Neural cell (in vitro differentiated cells): ENCODE measurements at regions not wholly inside any gene's neighbourhood (a gene's known extent, or its start where the extent isn't known, plus 50 kb on each side); places are given as distances from the start of the nearest gene placed in this dataset.

Source experiments
- H2AFZ ChIP-seq: fragments of 200-600, 300-800 bp; sonication (generic), shearing (Covaris generic); 2 replicates; pipeline ENCODE4 v1.6.0; 2014; ENCODE audit warnings: low read depth, mild to moderate bottlenecking, antibody characterized with exemption, low read length, moderate library complexity
- H3F3A ChIP-seq: fragments of 200-600 bp; shearing (Covaris generic); 2 replicates; pipeline ENCODE4 v1.6.1; 2016; ENCODE audit warnings: mild to moderate bottlenecking, moderate library complexity, mixed read lengths, antibody characterized with exemption, low read length; ENCODE audit not compliant: insufficient read depth, poor library complexity, severe bottlenecking
- H3K27ac ChIP-seq: fragments of 200-600, 300-800 bp; sonication (generic), shearing (Covaris generic); 2 replicates; pipeline ENCODE4 v1.5.1; 2014; ENCODE audit warnings: mild to moderate bottlenecking, low read length, moderate library complexity
- H3K27me3 ChIP-seq: fragments of 300-800, 200-600 bp; sonication (generic), shearing (Covaris generic); 2 replicates; pipeline ENCODE4 v1.6.0; 2014; ENCODE audit warnings: mild to moderate bottlenecking, low read depth, low read length, moderate library complexity; ENCODE audit not compliant: insufficient read depth
- H3K36me3 ChIP-seq: fragments of 300-800, 200-600 bp; sonication (generic), shearing (Covaris generic); 2 replicates; pipeline ENCODE4 v1.5.1; 2014; ENCODE audit warnings: mild to moderate bottlenecking, antibody characterized with exemption, low read length, moderate library complexity; ENCODE audit not compliant: insufficient read depth
- H3K4me2 ChIP-seq: fragments of 300-800, 200-600 bp; sonication (generic), shearing (Covaris generic); 2 replicates; pipeline ENCODE4 v1.6.0; 2014; ENCODE audit warnings: mild to moderate bottlenecking, low read length
- H3K4me3 ChIP-seq: fragments of 300-800, 200-600 bp; sonication (generic), shearing (Covaris generic); 2 replicates; pipeline ENCODE4 v1.5.1; 2014; ENCODE audit warnings: mild to moderate bottlenecking, low read length, moderate library complexity
- H3K79me2 ChIP-seq: fragments of 200-600 bp; shearing (Covaris generic); replicated peaks from 2 replicates; pipeline ENCODE4 v1.6.0; 2014; ENCODE audit warnings: mild to moderate bottlenecking, low read length, moderate library complexity; ENCODE audit not compliant: insufficient read depth
- H3K9ac ChIP-seq: fragments of 300-800, 200-600 bp; sonication (generic), shearing (Covaris generic); 2 replicates; pipeline ENCODE4 v1.6.1; 2016; ENCODE audit warnings: mild to moderate bottlenecking, low read length, mixed read lengths
- H3K9me2 ChIP-seq: fragments of 200-600 bp; shearing (Covaris generic); 2 replicates; pipeline ENCODE4 v1.6.1; 2016; ENCODE audit warnings: mild to moderate bottlenecking, low read length, mixed read lengths; ENCODE audit not compliant: insufficient read depth
- H3K9me3 ChIP-seq: fragments of 200-600, 300-800 bp; sonication (generic), shearing (Covaris generic); 2 replicates; pipeline ENCODE4 v1.6.1; 2016; ENCODE audit warnings: mild to moderate bottlenecking, mixed run types, low read length, moderate library complexity, mixed read lengths
- H4K20me1 ChIP-seq: fragments of 200-600 bp; shearing (Covaris generic); 2 replicates; pipeline ENCODE4 v1.6.1; 2016; ENCODE audit warnings: mild to moderate bottlenecking, mixed run types; ENCODE audit not compliant: insufficient read depth
- EP300 ChIP-seq: fragments of 450-650 bp; conservative IDR thresholded peaks from 2 replicates; pipeline ENCODE4 v1.6.1; 2014; ENCODE audit warnings: antibody characterized with exemption, mild to moderate bottlenecking, moderate library complexity; ENCODE audit not compliant: poor library complexity, severe bottlenecking
- EZH2 ChIP-seq: fragments of 200-600, 300-800 bp; shearing (Covaris generic), sonication (generic); IDR thresholded peaks from 2 replicates; pipeline ENCODE4 v1.6.1; 2014; ENCODE audit warnings: antibody characterized with exemption, low read length, borderline replicate concordance, mild to moderate bottlenecking; ENCODE audit not compliant: insufficient read depth, poor library complexity, severe bottlenecking
- MXI1 ChIP-seq: fragments of 450-650 bp; conservative IDR thresholded peaks from 2 replicates; pipeline ENCODE4 v1.6.1; 2014; ENCODE audit warnings: antibody characterized with exemption, mild to moderate bottlenecking; ENCODE audit not compliant: poor library complexity, severe bottlenecking
- POLR2AphosphoS5 ChIP-seq: IDR thresholded peaks from 2 replicates; pipeline ENCODE4 v1.6.1; 2012
- RAD21 ChIP-seq: fragments of 450-650 bp; conservative IDR thresholded peaks from 2 replicates; pipeline ENCODE4 v1.6.1; 2014; ENCODE audit warnings: antibody characterized with exemption, mild to moderate bottlenecking, moderate library complexity
- SMC3 ChIP-seq: fragments of 450-650 bp; conservative IDR thresholded peaks from 2 replicates; pipeline ENCODE4 v1.6.1; 2014; ENCODE audit warnings: antibody characterized with exemption, mild to moderate bottlenecking, moderate library complexity; ENCODE audit not compliant: poor library complexity
- TAF1 ChIP-seq: IDR thresholded peaks from 2 replicates; pipeline ENCODE4 v1.6.1; 2012; ENCODE audit warnings: low read depth
- TF ChIP-seq, protein P1 (sequence below): fragments of 450-650 bp; IDR thresholded peaks from 2 replicates; pipeline ENCODE4 v1.5.1; 2014; ENCODE audit warnings: antibody characterized with exemption, mild to moderate bottlenecking, moderate library complexity; ENCODE audit not compliant: poor library complexity, severe bottlenecking
- TF ChIP-seq, protein P2 (sequence below): IDR thresholded peaks from 2 replicates; pipeline ENCODE4 v1.6.1; 2012; ENCODE audit warnings: borderline replicate concordance

DNA sequence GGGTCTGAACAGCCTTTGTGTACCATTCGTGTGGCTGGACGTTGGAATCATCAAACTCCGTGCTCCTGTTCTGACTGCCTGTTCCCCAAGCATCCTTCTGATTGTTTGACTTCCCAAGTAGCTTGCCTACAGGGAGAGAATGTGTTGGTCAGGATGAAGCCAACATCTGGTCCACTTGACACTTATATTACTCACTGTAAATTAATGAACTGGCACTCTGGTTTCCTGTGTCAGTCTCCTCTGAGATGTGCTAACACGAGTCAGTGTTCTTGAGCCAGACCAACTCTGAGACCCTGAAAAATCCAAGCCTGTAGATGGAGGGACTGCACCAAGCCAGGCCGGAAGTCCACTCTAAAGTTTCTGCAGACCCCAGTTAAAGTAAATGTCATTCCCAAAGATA lies 440.9 kb downstream of the ZNF516 start:
- no peak overlapping the region for H3K27ac ChIP-seq
- no peak overlapping the region for H3K4me2 ChIP-seq
- H3K36me3 ChIP-seq, result no peaks in the 10 kb centered on the region
- no peaks in the 10 kb centered on the region for H3K27me3 ChIP-seq
- no peak overlapping the region for H3K9ac ChIP-seq
- no peaks in the 10 kb centered on the region for H3K9me2 ChIP-seq
- no peaks in the 10 kb centered on the region for H3F3A ChIP-seq
- no peak overlapping the region for H3K4me3 ChIP-seq
- H3K9me3 ChIP-seq, result no peaks in the 10 kb centered on the region
- TF ChIP-seq EZH2 (no peak), MXI1 (no peak), SMC3 (no peak), POLR2AphosphoS5 (no peak), TAF1 (no peak), RAD21 (no peak)
- TF ChIP-seq, protein P1, sequence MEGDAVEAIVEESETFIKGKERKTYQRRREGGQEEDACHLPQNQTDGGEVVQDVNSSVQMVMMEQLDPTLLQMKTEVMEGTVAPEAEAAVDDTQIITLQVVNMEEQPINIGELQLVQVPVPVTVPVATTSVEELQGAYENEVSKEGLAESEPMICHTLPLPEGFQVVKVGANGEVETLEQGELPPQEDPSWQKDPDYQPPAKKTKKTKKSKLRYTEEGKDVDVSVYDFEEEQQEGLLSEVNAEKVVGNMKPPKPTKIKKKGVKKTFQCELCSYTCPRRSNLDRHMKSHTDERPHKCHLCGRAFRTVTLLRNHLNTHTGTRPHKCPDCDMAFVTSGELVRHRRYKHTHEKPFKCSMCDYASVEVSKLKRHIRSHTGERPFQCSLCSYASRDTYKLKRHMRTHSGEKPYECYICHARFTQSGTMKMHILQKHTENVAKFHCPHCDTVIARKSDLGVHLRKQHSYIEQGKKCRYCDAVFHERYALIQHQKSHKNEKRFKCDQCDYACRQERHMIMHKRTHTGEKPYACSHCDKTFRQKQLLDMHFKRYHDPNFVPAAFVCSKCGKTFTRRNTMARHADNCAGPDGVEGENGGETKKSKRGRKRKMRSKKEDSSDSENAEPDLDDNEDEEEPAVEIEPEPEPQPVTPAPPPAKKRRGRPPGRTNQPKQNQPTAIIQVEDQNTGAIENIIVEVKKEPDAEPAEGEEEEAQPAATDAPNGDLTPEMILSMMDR, result no peak
- TF ChIP-seq, protein P2, sequence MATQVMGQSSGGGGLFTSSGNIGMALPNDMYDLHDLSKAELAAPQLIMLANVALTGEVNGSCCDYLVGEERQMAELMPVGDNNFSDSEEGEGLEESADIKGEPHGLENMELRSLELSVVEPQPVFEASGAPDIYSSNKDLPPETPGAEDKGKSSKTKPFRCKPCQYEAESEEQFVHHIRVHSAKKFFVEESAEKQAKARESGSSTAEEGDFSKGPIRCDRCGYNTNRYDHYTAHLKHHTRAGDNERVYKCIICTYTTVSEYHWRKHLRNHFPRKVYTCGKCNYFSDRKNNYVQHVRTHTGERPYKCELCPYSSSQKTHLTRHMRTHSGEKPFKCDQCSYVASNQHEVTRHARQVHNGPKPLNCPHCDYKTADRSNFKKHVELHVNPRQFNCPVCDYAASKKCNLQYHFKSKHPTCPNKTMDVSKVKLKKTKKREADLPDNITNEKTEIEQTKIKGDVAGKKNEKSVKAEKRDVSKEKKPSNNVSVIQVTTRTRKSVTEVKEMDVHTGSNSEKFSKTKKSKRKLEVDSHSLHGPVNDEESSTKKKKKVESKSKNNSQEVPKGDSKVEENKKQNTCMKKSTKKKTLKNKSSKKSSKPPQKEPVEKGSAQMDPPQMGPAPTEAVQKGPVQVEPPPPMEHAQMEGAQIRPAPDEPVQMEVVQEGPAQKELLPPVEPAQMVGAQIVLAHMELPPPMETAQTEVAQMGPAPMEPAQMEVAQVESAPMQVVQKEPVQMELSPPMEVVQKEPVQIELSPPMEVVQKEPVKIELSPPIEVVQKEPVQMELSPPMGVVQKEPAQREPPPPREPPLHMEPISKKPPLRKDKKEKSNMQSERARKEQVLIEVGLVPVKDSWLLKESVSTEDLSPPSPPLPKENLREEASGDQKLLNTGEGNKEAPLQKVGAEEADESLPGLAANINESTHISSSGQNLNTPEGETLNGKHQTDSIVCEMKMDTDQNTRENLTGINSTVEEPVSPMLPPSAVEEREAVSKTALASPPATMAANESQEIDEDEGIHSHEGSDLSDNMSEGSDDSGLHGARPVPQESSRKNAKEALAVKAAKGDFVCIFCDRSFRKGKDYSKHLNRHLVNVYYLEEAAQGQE, result no peak
- no peak overlapping the region for H2AFZ ChIP-seq
- no peaks in the 10 kb centered on the region for H4K20me1 ChIP-seq
- no peaks in the 10 kb centered on the region for H3K79me2 ChIP-seq

DNA sequence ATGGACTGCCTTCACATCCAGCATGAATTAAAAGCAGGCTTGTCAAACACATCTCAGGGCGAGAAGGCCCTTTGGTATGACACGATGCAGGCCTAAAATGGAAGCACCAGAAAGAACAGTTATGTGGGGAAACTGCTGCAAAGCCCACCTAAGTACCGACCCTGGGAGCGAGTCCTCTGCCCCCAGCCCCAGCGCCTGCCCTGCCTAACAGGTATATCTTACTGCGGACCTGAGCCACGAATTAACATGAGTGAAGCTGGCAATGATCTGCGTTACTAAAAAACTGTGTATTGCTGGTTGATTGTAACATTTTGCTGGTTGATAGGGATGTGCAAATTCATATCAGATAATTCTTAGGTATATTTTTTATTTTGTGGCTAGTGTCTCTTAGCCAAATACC lies 441.5 kb downstream of the ZNF516 start:
- Histone ChIP-seq H3F3A (no peaks in the 10 kb centered on the region), H3K4me3 (no peak overlapping the region), H3K9ac (no peak overlapping the region), H3K9me2 (no peaks in the 10 kb centered on the region), H4K20me1 (no peaks in the 10 kb centered on the region), H3K4me2 (no peak overlapping the region), H3K27me3 (no peaks in the 10 kb centered on the region), H3K79me2 (no peaks in the 10 kb centered on the region), H2AFZ (no peak overlapping the region), H3K27ac (no peak overlapping the region), H3K9me3 (no peaks in the 10 kb centered on the region), H3K36me3 (no peaks in the 10 kb centered on the region)
- TF ChIP-seq POLR2AphosphoS5, result no peak
- TF ChIP-seq, protein P2, result no peak
- no peak for TF ChIP-seq RAD21
- TF ChIP-seq EZH2, result no peak
- no peak for TF ChIP-seq TAF1
- no peak for TF ChIP-seq SMC3
- TF ChIP-seq EP300, result no peak
- no peak for TF ChIP-seq MXI1
- TF ChIP-seq, protein P1, result no peak
